H1 (cell line): ENCODE measurements at regions not wholly inside any gene's neighbourhood (a gene's known extent, or its start where the extent isn't known, plus 50 kb on each side); places are given as distances from the start of the nearest gene placed in this dataset.

Source experiments
- CTCF ChIA-PET: fragments of 300-600 bp; sonication (Branson Sonifier 250); formaldehyde crosslinking; loops from one replicate; lab custom pipeline; 2021; ENCODE audit not compliant: partially characterized antibody; lab: Charles Lee
- POLR2A ChIA-PET: fragments of 300-600 bp; sonication (Branson Sonifier 250); formaldehyde crosslinking; loops from one replicate; lab custom pipeline; 2021; ENCODE audit warnings: inconsistent platforms; ENCODE audit not compliant: partially characterized antibody; lab: Charles Lee
- DNase-seq, 2 experiments: peaks; one replicate each; pipeline versions ENCODE4 v3.0.0 to v3.0.0-alpha.2; 2010 to 2022; ENCODE audit warnings: low spot score in 2 of 2, low read depth in 1 of 2, mixed read lengths in 1 of 2
- FAIRE-seq: peaks from 2 replicates; lab custom pipeline; 2011; peaks lifted over from hg19 to GRCh38; lab: Jason Lieb, UNC
- H2AFZ ChIP-seq: 2 replicates; pipeline ENCODE4 v1.8.1; 2012; ENCODE audit warnings: low read length, inconsistent platforms
- H2AK5ac ChIP-seq: 2 replicates; pipeline ENCODE4 v1.6.1; 2013; ENCODE audit warnings: low read depth, low read length
- H2BK120ac ChIP-seq: replicated peaks from 2 replicates; pipeline ENCODE3; 2013; ENCODE audit warnings: low read depth, low read length, inconsistent platforms
- H2BK12ac ChIP-seq: 2 replicates; pipeline ENCODE4 v1.6.1; 2013; ENCODE audit warnings: low read depth, low read length
- H2BK15ac ChIP-seq: 2 replicates; pipeline ENCODE4 v1.6.1; 2013; ENCODE audit warnings: low read length
- H2BK20ac ChIP-seq: 2 replicates; pipeline ENCODE4 v1.6.1; 2013; ENCODE audit warnings: low read length
- H2BK5ac ChIP-seq: 2 replicates; pipeline ENCODE4 v1.6.1; 2013; ENCODE audit warnings: low read depth, low read length
- H3K14ac ChIP-seq: 2 replicates; pipeline ENCODE4 v1.6.1; 2013; ENCODE audit warnings: inconsistent platforms; ENCODE audit not compliant: insufficient read length
- H3K18ac ChIP-seq: 2 replicates; pipeline ENCODE4 v1.6.1; 2013; ENCODE audit warnings: low read length; ENCODE audit errors: extremely low read depth
- H3K23ac ChIP-seq: 2 replicates; pipeline ENCODE4 v1.6.1; 2013; ENCODE audit warnings: inconsistent platforms; ENCODE audit not compliant: insufficient read length
- H3K23me2 ChIP-seq: 2 replicates; pipeline ENCODE4 v1.6.1; 2013; ENCODE audit warnings: low read depth, low read length
- H3K27ac ChIP-seq: 2 replicates; pipeline ENCODE4 v1.6.1; 2011; ENCODE audit warnings: low read depth, low read length, inconsistent platforms
- H3K27me3 ChIP-seq, 4 experiments: replicated peaks in 1 of 4; 1 replicate in 1 of 4; 2 replicates in 3 of 4; pipeline versions ENCODE4 v1.6.1 to v1.8.1; 2011 to 2013; ENCODE audit warnings: low read length in 3 of 4, mild to moderate bottlenecking in 3 of 4, inconsistent platforms in 2 of 4, mixed read lengths in 2 of 4, moderate library complexity in 1 of 4; ENCODE audit not compliant: control insufficient read depth in 3 of 4, insufficient read depth in 3 of 4; ENCODE audit errors: extremely low read depth in 1 of 4
- H3K36me3 ChIP-seq, 4 experiments: 2 replicates each; pipeline versions ENCODE4 v1.6.1 to v1.8.1; 2011 to 2013; ENCODE audit warnings: mild to moderate bottlenecking in 4 of 4, low read length in 3 of 4, moderate library complexity in 2 of 4, control low read depth in 1 of 4, inconsistent platforms in 1 of 4; ENCODE audit not compliant: insufficient read depth in 4 of 4, control insufficient read depth in 2 of 4
- H3K4ac ChIP-seq: replicated peaks from 2 replicates; pipeline ENCODE3; 2013; ENCODE audit warnings: low read length, low read depth, mixed read lengths, inconsistent platforms; ENCODE audit not compliant: insufficient read length
- H3K4me1 ChIP-seq, 4 experiments: replicated peaks in 1 of 4; 1 replicate in 1 of 4; 2 replicates in 3 of 4; pipeline versions ENCODE4 v1.6.1 to v1.8.1; 2011 to 2013; ENCODE audit warnings: low read length in 3 of 4, inconsistent platforms in 2 of 4, mixed read lengths in 1 of 4; ENCODE audit not compliant: insufficient read depth in 4 of 4, control insufficient read depth in 3 of 4
- H3K4me2 ChIP-seq, 2 experiments: 2 replicates each; pipeline versions ENCODE4 v1.6.1 to v1.8.1; 2011 to 2013; ENCODE audit warnings: low read depth in 2 of 2, low read length in 2 of 2, control low read depth in 1 of 2, inconsistent platforms in 1 of 2, mild to moderate bottlenecking in 1 of 2; ENCODE audit not compliant: insufficient read depth in 1 of 2
- H3K4me3 ChIP-seq, 4 experiments: fragments of 200-600, 300-600 bp in 1 of 4; sonication (generic), shearing (Covaris generic), sonication (Bioruptor Twin) in 1 of 4; 2 replicates each; pipeline versions ENCODE4 v1.5.1 to v1.8.1; 2011 to 2016; ENCODE audit warnings: low read length in 4 of 4, low read depth in 3 of 4, control low read depth in 2 of 4, inconsistent platforms in 2 of 4, mild to moderate bottlenecking in 2 of 4, mixed read lengths in 1 of 4, moderate library complexity in 1 of 4; ENCODE audit not compliant: insufficient read depth in 2 of 4; ENCODE audit errors: extremely low read depth in 1 of 4
- H3K56ac ChIP-seq: replicated peaks from 2 replicates; pipeline ENCODE3; 2013; ENCODE audit warnings: low read depth, mild to moderate bottlenecking, mixed read lengths, low read length, inconsistent platforms; ENCODE audit not compliant: insufficient read length
- H3K79me1 ChIP-seq: 2 replicates; pipeline ENCODE4 v1.6.1; 2013; ENCODE audit warnings: low read depth, low read length, control low read depth
- H3K79me2 ChIP-seq, 2 experiments: 2 replicates each; pipeline versions ENCODE4 v1.6.1 to v1.8.1; 2012 to 2013; ENCODE audit warnings: low read length in 2 of 2, mild to moderate bottlenecking in 2 of 2, inconsistent platforms in 1 of 2; ENCODE audit not compliant: insufficient read depth in 2 of 2, control insufficient read depth in 1 of 2
- H3K9ac ChIP-seq, 4 experiments: replicated peaks in 1 of 4; 1 replicate in 1 of 4; 2 replicates in 3 of 4; pipeline versions ENCODE4 v1.6.1 to v1.8.1; 2011 to 2013; ENCODE audit warnings: low read depth in 3 of 4, low read length in 3 of 4, control low read depth in 2 of 4, mild to moderate bottlenecking in 2 of 4, moderate library complexity in 2 of 4, inconsistent platforms in 1 of 4; ENCODE audit errors: extremely low read depth in 1 of 4
- H3K9me3 ChIP-seq, 2 experiments: 2 replicates each; pipeline versions ENCODE4 v1.6.1 to v1.8.1; 2012 to 2013; ENCODE audit warnings: mild to moderate bottlenecking in 2 of 2, moderate library complexity in 2 of 2, control low read depth in 1 of 2, inconsistent platforms in 1 of 2, low read depth in 1 of 2, low read length in 1 of 2, mixed read lengths in 1 of 2; ENCODE audit not compliant: insufficient read depth in 2 of 2
- H4K20me1 ChIP-seq, 2 experiments: replicated peaks in 1 of 2; 2 replicates each; pipeline versions ENCODE3 to v1.8.1; 2011 to 2013; ENCODE audit warnings: inconsistent platforms in 2 of 2, low read length in 2 of 2, mild to moderate bottlenecking in 1 of 2; ENCODE audit not compliant: insufficient read depth in 2 of 2, control insufficient read depth in 1 of 2
- H4K5ac ChIP-seq: 2 replicates; pipeline ENCODE4 v1.6.1; 2013; ENCODE audit warnings: low read length, low read depth, mixed read lengths, inconsistent platforms; ENCODE audit not compliant: insufficient read length
- H4K8ac ChIP-seq: 2 replicates; pipeline ENCODE4 v1.8.0; 2013; ENCODE audit warnings: mild to moderate bottlenecking, moderate library complexity, low read length, inconsistent platforms; ENCODE audit not compliant: insufficient read depth; ENCODE audit errors: extremely low read depth
- H4K91ac ChIP-seq: replicated peaks from 2 replicates; pipeline ENCODE3; 2013; ENCODE audit warnings: low read length, mixed read lengths, inconsistent platforms; ENCODE audit not compliant: insufficient read length
- BRCA1 ChIP-seq: IDR thresholded peaks from 2 replicates; pipeline ENCODE4 v1.6.1; 2012; ENCODE audit warnings: low read depth, low read length, improper control_type of control experiment
- CHD1 ChIP-seq: IDR thresholded peaks from 2 replicates; pipeline ENCODE4 v1.6.1; 2012; ENCODE audit warnings: low read depth, low read length, improper control_type of control experiment
- RBBP5 ChIP-seq: IDR thresholded peaks from 2 replicates; pipeline ENCODE4 v1.7.1; 2012; ENCODE audit warnings: low read depth, mild to moderate bottlenecking, inconsistent platforms, low read length, moderate library complexity, borderline replicate concordance
- TAF7 ChIP-seq: optimal IDR thresholded peaks from 2 replicates; pipeline ENCODE3; 2011; ENCODE audit warnings: low read depth, mild to moderate bottlenecking, inconsistent platforms, low read length, moderate library complexity, borderline replicate concordance
- WGBS, 2 experiments: shearing (Covaris generic) in 1 of 2; methylation state at CpG; one replicate each; pipeline versions ENCODE4 v1.1.6 to v1.1.7; 2013 to 2015; ENCODE audit warnings: low lambda C conversion rate in 2 of 2, mixed read lengths in 2 of 2, inconsistent platforms in 1 of 2, low coverage in 1 of 2, missing lambda C conversion rate in 1 of 2; ENCODE audit not compliant: insufficient replicate concordance in 2 of 2, insufficient coverage in 1 of 2, insufficient read length in 1 of 2; ENCODE audit errors: extremely low coverage in 1 of 2, missing lambda C conversion rate in 1 of 2; 5-methylcytosine and 5-hydroxymethylcytosine counted together

- 81% methylated on average over 6 of the region's 6 CpGs; no CpG with 5 or more reads in 1 of the 2 experiments for WGBS, 2 experiments
- no peak overlapping the region for H4K91ac ChIP-seq
Measured at GRCh38 chr12:42910656-42911055, 321.1 kb upstream of the PRICKLE1 start.

More at GRCh38 chr12:42910656-42911055, 321.1 kb upstream of the PRICKLE1 start:
- Histone ChIP-seq H3K79me1 (no peaks in the 10 kb centered on the region), H3K14ac (no peak overlapping the region), H3K79me2 (no peaks in the 10 kb centered on the region), H3K4me3 (no peak overlapping the region), H4K8ac (no peak overlapping the region), H3K9me3 (peaks cover 0 to 5% of the 10 kb centered on the region in 2 experiments; a peak in 2 of 4 replicates), H3K23me2 (no peaks in the 10 kb centered on the region), H4K20me1 (no peaks in the 10 kb centered on the region), H3K56ac (no peak overlapping the region), H2BK20ac (no peak overlapping the region), H2AK5ac (no peak overlapping the region), H3K23ac (no peak overlapping the region), H4K5ac (no peak overlapping the region), H2AFZ (no peak overlapping the region), H3K4me1 (no peaks in the 10 kb centered on the region), H2BK5ac (no peak overlapping the region), H3K4ac (no peak overlapping the region), H2BK120ac (no peak overlapping the region), H3K9ac (no peak overlapping the region), H3K27ac (no peak overlapping the region), H2BK12ac (no peak overlapping the region), H3K18ac (no peak overlapping the region), H3K27me3 (no peaks in the 10 kb centered on the region; a peak in 1 of 7 replicates), H3K4me2 (no peak overlapping the region), H3K36me3 (no peaks in the 10 kb centered on the region), H2BK15ac (no peak overlapping the region)
- DNase-seq (no peak), FAIRE-seq (no peak)
- ChIA-PET POLR2A (no interaction called here), CTCF (no interaction called here)
- TF ChIP-seq BRCA1 (no peak), TAF7 (no peak), CHD1 (no peak), RBBP5 (no peak)
